SU-DHL-6 (cell line): ENCODE measurements at regions not wholly inside any gene's neighbourhood (a gene's known extent, or its start where the extent isn't known, plus 50 kb on each side); places are given as distances from the start of the nearest gene placed in this dataset.

Experiments used
- EZH2phosphoT487 ChIP-seq: fragments of 200-600 bp; sonication (generic), shearing (Covaris generic); conservative IDR thresholded peaks from 2 replicates; pipeline ENCODE4 v1.6.1; 2018; ENCODE audit warnings: mild to moderate bottlenecking, antibody characterized with exemption, low read length, moderate library complexity, mixed read lengths
- TF ChIP-seq, protein P1 (sequence below): fragments of 200-600 bp; sonication (generic); IDR thresholded peaks from one replicate; pipeline ENCODE4 v1.5.1; 2017; ENCODE audit warnings: antibody characterized with exemption, mild to moderate bottlenecking, low read length, moderate library complexity; ENCODE audit not compliant: insufficient read depth, poor library complexity, severe bottlenecking

DNA sequence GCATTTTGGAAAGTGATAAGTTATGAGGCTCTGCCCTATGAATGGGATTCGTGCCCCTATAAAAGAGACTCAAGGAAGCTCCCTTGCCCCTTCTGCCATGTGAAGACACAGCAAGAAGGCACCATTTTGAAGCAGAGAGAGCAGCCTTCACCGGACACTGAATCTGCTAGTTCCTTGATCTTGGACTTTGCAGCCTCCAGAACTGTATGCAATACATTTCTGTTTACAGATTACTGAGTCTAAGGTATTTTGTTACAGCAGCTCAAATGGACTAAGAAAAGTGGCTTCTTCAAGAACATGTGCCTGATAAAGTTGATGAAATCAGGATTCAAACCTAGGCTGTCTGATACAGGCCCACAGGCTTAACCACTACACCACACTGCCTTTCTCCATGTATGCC is 131.6 kb upstream of the MAP3K1 start:
- TF ChIP-seq, protein P1, sequence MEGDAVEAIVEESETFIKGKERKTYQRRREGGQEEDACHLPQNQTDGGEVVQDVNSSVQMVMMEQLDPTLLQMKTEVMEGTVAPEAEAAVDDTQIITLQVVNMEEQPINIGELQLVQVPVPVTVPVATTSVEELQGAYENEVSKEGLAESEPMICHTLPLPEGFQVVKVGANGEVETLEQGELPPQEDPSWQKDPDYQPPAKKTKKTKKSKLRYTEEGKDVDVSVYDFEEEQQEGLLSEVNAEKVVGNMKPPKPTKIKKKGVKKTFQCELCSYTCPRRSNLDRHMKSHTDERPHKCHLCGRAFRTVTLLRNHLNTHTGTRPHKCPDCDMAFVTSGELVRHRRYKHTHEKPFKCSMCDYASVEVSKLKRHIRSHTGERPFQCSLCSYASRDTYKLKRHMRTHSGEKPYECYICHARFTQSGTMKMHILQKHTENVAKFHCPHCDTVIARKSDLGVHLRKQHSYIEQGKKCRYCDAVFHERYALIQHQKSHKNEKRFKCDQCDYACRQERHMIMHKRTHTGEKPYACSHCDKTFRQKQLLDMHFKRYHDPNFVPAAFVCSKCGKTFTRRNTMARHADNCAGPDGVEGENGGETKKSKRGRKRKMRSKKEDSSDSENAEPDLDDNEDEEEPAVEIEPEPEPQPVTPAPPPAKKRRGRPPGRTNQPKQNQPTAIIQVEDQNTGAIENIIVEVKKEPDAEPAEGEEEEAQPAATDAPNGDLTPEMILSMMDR = no peak
- TF ChIP-seq EZH2phosphoT487 = no peak
